ENCODE measurements at regions not wholly inside any gene's neighbourhood (a gene's known extent, or its start where the extent isn't known, plus 50 kb on each side); places are given as distances from the start of the nearest gene placed in this dataset.

GRCh38 chr7:153415632-153416031, 636.6 kb upstream of the DPP6 start:
- WGBS (ENCODE audit: insufficient coverage, low coverage, low lambda C conversion rate, missing lambda C conversion rate): 49% methylated on average over 6 of the region's 6 CpGs

GRCh38 chr7:153422291-153423209, 629.6 kb upstream of the DPP6 start:
- 44% methylated on average over 9 of the region's 9 CpGs for WGBS (ENCODE audit: insufficient coverage, low coverage, low lambda C conversion rate, missing lambda C conversion rate)
- Histone ChIP-seq H3K9me3 (no peaks in the 10 kb centered on the region), H3K27me3 (no peaks in the 10 kb centered on the region), H3K27ac (no peak overlapping the region), H3K4me1 (no peaks in the 10 kb centered on the region), H3K4me3 (no peak overlapping the region), H3K36me3 (no peaks in the 10 kb centered on the region)
- no peak for DNase-seq
- no peak for ATAC-seq
- TF ChIP-seq POLR2A (IDR thresholded peaks at IDR 0.05): no peak
- TF ChIP-seq CTCF (IDR thresholded peaks at IDR 0.05): no peak
- intact Hi-C loops (cut with DNase I): no loop called here

More at GRCh38 chr7:153415632-153416031, 636.6 kb upstream of the DPP6 start:
- Histone ChIP-seq H3K9me3 (no peaks in the 10 kb centered on the region), H3K36me3 (no peaks in the 10 kb centered on the region), H3K27me3 (no peaks in the 10 kb centered on the region), H3K4me1 (no peaks in the 10 kb centered on the region), H3K27ac (no peak overlapping the region), H3K4me3 (no peak overlapping the region)
- no peak for TF ChIP-seq POLR2A (IDR thresholded peaks at IDR 0.05)
- TF ChIP-seq CTCF (IDR thresholded peaks at IDR 0.05): no peak
- DNase-seq (no peak), ATAC-seq (no peak)
- intact Hi-C loops (cut with DNase I): no loop called here

GRCh38 chr7:153423210-153423590, 629.0 kb upstream of the DPP6 start:
- H3K36me3 ChIP-seq: no peaks in the 10 kb centered on the region
- H3K27me3 ChIP-seq: no peaks in the 10 kb centered on the region
- no peaks in the 10 kb centered on the region for H3K4me1 ChIP-seq
- WGBS (ENCODE audit: insufficient coverage, low coverage, low lambda C conversion rate, missing lambda C conversion rate): 62% methylated on average over 2 of the region's 2 CpGs
- no peak for DNase-seq
- H3K27ac ChIP-seq: no peak overlapping the region
- no peaks in the 10 kb centered on the region for H3K9me3 ChIP-seq
- no peak for TF ChIP-seq CTCF (IDR thresholded peaks at IDR 0.05)
- TF ChIP-seq POLR2A (IDR thresholded peaks at IDR 0.05): no peak
- H3K4me3 ChIP-seq: no peak overlapping the region
- intact Hi-C loops (cut with DNase I): no loop called here
- ATAC-seq: no peak

- H3K27me3 ChIP-seq: no peaks in the 10 kb centered on the region
- H3K27ac ChIP-seq: no peak overlapping the region
- no peak for TF ChIP-seq POLR2A (IDR thresholded peaks at IDR 0.05)
- TF ChIP-seq CTCF (IDR thresholded peaks at IDR 0.05): no peak
- no peaks in the 10 kb centered on the region for H3K36me3 ChIP-seq
- no peak for DNase-seq
- no peaks in the 10 kb centered on the region for H3K9me3 ChIP-seq
- WGBS (ENCODE audit: insufficient coverage, low coverage, low lambda C conversion rate, missing lambda C conversion rate): 41% methylated on average over 5 of the region's 5 CpGs
- no peaks in the 10 kb centered on the region for H3K4me1 ChIP-seq
- intact Hi-C loops (cut with DNase I): no loop called here
- H3K4me3 ChIP-seq: no peak overlapping the region
- ATAC-seq: no peak
Observed at GRCh38 chr7:153430931-153431330, 621.3 kb upstream of the DPP6 start.
